ENCODE measurements at regions not wholly inside any gene's neighbourhood (a gene's known extent, or its start where the extent isn't known, plus 50 kb on each side); places are given as distances from the start of the nearest gene placed in this dataset.
A peak's percentile ranks its signal among the peaks of the same experiment; 100 is the strongest.
"Not testable (repeated sequence)": the region's sequence is repeated elsewhere in the genome, so short reads cannot be mapped to it uniquely, and the experiment has no call there.

DNA sequence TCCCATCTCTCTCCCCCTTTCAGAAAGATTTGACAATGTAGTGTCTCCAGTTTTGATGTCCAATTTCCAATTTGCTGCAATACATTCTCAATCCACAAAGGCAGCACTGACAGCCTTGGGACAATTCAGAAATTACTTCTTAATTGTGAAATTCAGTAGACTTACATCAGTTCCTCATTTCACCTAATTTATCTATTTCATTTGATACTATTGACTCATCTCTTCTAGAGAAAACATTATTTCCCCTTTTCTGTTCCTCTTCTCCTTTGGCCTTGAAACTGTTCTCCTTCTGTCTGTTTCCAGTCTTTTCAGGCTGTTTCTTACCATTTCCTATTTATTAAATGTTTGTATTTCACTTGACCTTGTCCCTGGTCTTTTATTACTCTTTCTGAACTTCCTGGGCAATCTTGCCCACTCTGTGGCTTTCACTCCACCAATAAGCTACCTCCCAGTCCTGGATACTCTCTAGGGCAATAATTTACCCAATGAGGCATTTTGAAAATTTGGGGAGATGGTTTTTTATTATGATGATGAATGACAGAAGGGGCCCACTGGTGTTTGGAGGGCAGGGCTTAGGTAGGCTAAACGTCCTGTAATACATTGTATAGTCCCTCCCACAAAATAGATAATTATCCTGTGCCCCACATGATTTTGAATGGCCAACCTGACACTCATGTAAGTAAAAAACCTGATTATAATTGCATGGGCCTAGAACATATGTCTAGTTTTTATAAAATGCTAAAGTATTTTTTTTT, 498.0 kb upstream of the BOD1L1 start:
- DNase-seq, result no peak

DNA sequence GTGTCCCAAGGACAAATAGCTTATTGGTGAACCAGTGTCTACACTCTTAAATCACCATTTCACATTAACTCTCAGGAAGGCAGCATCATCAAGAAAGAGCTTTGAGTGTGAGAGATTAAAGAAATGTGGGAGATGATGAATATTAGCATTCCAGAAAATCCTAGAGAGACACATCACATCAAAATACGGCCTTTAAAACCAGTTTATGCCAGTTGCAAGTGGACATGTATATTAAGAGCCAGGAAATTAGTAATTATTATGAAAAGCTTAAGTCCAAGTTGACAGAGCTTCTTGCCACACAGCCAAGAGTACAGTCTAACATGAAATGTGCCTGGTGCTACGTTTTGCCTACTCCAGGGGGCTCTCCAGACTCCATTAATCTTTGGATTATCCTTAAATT, 503.0 kb upstream of the BOD1L1 start:
- DNase-seq, result no peak

DNA sequence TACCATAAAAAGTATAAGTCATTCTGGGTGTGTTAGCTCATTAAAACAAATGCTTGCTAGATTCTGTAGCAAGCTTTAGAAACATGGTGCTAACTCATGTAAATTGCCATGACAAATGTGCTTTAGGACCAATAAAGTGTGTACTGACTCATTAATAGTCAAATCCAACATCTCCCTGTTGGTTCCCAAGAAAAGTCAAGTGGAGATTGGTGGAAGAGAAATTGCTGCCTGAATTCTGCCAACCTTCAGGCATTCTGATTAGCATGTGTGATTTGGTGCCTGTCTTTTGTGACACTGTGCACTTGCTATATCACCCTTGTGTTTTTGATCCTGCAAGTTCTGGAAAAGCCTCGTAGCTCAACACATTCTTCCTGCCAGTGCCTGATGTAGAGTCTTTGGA, 503.8 kb upstream of the BOD1L1 start:
- no peak for DNase-seq

DNA sequence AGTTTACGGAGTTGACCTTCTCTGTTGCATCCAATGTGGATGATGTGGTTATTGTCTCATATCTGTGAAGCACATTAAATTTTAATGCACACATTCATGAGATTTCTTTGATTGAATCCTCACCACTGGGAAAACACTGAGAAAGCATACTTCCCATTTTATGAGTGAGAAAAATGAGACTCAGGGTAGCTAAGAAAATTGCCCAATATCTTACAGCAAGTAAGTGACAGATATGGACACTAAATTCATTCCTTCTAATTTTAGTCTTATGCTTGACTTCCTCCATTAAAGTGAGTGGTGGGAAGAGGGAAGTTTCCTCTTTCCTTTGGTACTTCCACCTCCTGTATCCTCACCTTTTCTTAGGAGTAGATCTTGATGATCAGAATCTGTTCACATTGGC, 504.8 kb upstream of the BOD1L1 start:
- no peak for DNase-seq

DNA sequence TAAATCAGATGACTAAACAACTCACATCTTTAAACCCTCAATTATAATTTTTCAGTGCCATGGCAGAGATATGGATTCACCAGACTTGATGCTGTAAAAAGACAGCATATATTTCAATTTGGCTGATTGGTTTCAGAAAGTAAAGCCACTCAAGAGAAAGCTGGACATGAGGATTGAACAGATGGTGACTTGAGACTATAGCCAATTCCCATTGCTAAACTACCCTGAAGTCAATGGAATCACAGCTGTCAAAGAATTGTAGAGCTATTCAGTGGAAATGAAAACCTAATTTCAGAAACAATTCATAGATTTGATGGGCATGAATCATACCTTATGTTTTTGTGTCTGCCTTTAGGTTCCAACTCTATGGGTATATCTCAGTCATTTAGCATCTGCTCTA, 510.6 kb upstream of the BOD1L1 start:
- no peak for DNase-seq

DNA sequence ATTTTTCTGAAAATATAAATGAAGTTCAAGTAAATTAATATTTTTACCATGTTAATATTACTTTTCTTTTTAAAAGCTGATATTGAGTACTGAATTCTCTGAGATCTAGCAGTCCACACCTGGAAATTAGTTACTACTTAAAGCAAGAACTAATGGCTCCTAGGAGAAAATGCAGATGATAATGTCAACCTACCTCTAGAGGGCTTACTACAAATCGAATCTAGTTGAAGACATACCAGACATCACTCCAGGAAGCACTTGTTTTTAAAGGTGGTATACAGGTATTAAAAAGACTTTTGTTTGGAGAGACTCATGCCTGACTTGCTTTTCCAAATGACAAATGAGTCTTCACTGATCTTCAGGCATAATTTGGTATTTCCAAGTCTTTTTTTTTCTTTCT, 516.4 kb upstream of the BOD1L1 start:
- no peak for DNase-seq

DNA sequence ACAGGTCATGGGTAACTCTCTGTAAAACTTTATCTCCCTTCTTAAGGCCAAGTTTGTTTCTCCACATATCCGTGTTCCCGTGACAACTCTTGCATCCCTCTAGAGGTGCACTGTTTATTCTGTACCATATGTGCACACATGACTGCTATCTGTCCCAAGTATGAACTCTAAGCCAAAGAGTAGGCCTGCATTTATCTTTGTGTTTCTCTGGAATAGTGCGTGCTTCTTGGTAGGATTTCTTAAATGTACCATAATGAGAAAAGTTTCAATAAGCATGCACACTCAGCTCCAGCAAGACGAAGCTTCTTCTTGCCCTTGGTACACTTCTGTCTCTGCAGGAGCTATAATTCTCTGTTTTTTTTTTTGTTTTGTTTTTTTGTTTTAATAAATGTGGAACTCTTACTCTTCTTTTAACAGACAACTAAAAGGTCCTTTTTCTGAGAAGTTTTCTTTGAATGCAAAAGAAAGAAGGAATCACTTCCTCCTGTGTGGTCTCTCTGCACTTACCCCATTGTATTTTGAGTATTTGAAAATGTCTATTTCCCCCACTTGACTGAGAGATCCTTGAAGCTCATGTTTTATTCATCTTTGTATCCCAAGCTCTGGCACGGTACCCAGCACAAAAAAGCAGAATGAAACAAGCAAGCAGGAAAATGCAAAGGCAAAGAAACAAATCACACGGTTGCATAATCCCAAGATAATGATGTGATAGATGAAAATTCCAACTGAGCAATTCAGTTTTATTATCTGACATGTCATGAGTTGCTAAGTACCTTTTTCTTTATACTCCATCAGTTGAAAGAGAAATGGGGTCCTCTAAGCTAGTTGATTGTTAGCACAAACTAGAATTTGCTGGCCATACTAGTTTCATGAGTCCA, 521.9 kb upstream of the BOD1L1 start:
- no peak for DNase-seq

DNA sequence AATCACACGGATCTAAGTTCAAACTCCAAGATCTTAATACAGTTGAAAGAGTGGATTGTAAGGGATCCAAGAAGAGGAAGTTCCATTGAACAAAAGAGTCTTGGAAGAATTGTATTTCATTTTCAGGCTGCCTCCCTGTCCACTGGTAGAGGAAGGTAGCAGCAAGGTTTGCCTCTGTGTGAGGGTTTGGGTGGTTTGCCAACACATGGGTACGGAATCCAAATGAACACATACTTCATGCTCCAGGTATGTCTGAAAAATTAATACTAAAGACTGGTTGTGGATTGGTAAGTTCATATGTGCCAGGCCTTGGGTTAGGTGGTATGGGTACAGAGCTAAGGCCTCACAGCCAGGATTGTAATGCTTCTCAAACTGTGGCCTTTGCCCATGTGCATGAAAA, 523.6 kb upstream of the BOD1L1 start:
- DNase-seq, result no peak

DNA sequence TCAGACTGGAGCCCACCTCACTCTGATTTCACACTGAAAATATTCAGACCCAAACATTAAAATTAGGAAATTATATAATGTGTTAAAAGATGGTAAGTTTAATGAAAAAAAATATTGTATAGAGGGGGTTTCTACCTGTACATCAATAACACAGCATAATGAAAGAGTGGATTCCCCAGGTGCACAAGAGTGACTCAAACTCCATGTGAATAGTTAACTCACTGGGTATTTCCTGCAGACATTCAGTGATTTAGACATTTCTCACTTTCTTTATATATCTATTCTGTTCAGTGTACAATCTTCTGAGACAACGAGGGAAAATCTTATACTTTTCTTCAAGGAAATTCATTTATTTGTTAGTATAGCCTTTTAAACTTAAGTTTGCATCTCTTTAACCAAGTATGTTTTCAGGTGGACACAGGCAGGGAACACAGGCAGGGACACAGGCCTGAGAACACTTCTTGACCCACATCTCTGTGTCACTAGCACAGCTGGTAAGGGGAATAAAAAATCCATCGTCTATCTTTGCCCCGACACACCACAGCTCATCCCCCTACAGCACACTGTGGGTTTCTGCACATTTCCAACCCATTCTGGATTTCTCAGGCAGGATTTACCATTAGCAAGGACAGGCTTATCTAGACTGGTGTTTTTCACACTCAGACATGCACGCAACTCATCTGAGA, 525.5 kb upstream of the BOD1L1 start:
- DNase-seq, result no peak

DNA sequence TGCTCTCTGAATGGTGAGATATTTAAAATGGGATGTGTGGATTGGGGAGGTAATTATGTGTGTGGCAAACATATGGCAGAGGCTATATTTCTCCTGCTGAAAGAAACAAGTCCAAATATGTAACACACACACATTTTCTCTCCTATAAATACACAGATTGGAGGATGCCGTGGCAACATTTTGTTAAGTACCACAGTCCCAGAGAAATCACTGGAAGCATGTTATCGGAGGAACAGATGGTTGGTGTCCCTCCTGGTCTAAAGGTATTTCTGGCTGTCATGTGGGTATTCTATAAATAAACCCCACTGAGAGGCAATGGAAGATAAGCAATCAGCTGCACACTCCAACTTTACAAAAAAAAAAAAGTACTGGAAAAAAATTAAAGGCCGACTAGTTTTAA, 528.3 kb upstream of the BOD1L1 start:
- no peak for DNase-seq

DNA sequence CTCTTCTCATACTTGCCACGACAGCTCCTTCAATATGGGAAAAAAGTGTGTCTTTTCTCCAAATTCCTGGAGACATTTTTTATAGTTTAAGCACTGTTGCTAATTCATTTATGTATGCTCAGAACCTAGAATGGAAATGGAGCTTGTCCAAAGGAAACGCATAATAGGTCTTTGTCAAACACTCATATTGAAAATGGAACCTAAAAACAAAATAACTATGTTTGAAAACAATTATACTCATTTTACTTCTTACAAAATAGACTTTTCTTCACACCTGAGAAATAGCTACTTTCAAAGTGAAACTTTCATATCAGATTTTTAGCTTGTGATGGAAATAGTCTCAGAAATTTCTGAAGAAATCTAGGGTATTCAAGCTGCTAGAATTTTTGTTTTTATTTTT, 529.7 kb upstream of the BOD1L1 start:
- DNase-seq, result no peak

DNA sequence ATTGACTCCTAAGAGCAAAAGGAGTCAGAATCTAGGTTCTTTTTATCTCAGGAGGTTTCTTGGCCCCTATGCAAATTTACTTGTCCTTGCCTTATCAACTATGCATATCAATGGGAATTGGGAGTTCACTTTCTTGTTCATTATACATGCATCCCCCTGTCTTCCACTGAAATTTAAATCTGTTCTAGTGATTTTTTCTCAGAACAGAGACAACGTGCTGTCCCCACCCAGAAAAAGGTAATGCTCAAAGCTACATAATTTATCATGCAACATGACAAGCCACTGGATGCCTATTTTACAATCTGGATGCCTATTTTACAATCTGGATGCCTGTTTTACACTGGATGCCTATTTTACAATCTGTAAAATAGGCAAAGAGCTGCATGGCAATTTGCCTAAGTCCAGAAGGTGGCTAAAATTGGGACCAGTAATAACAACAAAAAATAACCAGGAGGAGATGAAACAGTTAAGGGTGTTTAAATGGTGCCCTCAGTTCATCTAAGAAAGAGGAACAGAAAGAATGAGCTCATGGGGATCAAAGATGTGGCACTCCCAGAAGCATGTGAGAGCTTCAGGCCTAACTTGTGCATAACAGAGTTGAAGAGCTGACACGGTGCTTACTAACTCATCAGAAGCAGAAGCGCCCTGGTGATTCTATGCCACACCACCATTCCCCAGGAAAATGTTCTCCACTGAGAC, 537.8 kb upstream of the BOD1L1 start:
- no peak for DNase-seq

DNA sequence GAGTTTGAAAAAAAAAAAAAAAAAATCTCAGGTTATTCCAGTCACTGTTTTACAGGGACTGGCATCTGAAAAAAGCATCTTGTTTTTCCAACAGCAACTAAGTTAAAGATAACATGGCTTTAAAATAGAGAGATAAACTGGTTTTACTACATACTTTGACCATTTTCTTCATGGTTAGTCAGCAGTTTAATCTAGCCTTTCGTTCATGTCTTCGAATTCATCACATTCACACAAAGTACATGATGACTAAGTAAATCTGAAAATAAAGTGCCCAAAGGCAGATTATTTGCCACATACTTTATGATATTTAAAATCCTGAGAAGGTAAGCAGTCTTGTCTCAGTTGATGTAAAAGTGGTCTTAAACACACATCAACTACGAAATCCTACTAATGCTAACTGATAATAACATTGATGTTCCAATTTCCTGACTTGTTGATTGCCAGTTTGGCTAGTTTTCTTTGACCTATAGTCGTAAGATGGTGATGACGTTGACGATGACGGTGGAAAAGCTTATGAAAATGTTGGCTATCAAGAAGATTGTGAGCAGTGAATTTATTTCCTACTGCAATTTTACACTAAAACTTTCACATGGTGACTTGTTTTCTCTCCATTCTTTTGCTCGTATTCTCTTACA, 540.5 kb upstream of the BOD1L1 start:
- no peak for DNase-seq

DNA sequence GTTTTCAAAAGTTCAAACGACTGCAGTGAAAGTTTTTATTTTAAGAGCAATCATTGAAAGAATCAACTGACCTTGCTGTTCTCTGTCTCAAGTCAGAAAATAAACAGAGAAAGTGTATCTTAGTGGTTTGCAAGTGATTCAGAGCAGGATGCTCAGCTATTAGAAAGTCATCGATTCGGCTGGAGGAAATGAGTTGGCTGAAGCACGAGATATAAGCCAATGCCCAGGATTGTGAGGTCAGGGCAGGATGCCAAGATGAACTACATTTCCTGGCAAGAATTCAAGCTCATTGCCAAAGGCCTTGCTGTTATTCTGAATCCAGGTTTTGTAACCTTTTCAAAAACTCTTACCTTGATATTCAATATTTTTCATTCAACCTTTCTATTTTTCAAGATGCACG, 541.4 kb upstream of the BOD1L1 start:
- DNase-seq, result no peak

DNA sequence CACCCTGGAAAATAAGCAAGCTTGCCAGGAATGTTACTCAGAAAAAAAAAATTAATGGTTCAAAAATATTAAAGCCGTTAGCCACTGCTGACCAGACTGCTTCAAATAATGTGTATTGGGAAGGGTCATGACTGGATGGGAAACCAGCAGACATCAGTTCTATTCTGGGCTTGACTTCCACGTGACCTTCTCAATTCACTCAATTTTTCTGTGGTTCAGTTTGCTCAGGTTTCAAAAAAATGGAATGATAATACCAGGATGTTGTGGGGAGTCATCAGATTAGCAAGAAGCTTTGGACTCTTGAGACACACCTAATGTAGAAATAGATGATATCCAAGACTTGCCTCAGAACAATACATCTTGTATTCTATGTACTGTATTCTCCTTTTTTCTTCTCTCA, 541.9 kb upstream of the BOD1L1 start:
- no peak for DNase-seq

DNA sequence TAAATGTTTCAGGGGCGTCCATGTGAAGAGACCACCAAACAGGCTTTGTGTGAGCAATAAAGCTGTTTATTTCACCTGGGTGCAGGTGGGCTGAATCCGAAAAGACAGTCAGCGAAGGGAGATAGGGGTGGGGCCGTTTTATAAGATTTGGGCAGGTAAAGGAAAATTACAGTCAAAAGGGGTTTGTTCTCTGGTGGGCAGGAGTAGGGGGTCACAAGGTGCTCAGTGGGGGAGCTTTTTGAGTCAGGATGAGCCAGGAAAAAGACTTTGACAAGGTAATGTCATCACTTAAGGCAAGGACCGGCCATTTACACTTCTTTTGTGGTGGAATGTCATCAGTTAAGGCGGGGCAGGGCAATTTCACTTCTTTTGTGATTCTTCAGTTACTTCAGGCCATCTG, 542.4 kb upstream of the BOD1L1 start:
- not testable (repeated sequence) for DNase-seq

DNA sequence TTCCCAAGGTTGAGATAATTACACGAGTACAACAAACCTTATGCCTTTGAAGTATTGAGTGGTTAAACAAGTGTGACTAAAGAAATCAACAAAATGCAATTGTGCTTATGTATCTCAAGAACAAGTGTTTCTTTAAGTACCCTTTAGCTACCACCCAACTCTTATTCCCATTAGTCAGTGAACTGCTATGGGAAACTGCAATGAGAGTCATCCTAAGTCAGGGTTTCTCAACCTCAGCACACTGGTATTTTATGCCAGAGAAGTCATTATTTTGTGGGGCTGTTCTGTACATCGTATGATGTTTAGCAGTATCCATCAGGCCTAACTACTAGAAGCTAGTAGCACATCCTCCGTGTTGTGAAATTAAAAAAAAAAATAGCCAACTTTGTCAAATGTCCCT, 549.1 kb upstream of the BOD1L1 start:
- DNase-seq, result no peak

DNA sequence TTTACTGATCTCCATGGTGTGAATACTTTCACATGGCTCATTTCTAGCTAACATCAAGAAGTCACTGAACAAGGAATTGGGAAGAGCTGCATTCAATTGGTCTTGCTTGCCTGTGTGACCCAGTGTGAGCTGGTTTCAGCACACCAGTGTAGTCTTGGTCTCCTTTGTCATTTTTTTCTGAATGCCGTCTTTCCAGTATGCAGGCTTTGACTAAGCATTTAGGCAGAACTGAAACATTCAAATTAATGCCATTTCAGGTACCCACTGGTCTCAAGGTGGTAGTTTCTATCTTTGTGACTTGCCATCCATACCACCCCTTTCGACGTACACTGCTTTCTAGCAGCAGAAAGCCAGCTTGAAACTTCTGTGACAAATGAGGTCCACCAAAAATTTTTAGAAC, 550.5 kb upstream of the BOD1L1 start:
- no peak for DNase-seq

DNA sequence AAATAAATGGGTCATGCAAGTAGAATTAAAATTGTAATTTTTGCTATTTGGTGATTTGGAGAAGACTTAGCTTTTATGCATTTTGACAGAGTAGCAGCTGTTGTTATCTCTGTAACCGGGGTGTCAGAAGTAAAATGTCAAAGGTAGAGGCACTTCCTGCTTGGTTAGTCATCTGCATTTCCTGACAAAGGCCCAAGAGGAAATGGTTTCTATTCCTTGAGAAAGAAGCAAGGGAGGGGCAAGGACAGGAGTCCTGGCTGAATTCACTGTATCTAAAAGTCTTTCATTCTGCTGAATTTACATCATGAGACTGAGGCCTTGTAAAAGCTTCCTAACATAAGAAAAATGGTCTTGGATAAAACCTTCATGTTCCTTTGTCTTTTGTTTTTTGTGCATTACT, 550.9 kb upstream of the BOD1L1 start:
- DNase-seq, result peak; percentile 5

DNA sequence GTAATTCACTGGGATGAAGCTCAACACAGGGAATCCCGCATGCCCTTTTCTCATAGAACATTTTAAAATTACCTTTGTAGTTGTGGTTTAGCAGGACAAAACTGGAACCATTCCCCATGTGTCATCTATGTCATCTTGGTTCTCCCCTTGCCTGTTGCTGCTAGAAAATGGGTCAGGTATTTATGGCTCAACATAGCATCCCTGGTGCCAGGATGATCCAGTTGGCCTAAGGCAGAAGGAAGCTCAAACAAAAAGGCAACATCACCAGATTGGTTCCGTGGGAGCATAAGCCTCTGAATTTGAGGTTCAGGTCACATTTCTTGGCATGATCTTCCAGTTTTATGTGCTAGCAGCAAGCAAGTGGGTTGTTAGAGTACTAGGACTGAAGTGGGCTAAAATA, 552.6 kb upstream of the BOD1L1 start:
- no peak for DNase-seq

DNA sequence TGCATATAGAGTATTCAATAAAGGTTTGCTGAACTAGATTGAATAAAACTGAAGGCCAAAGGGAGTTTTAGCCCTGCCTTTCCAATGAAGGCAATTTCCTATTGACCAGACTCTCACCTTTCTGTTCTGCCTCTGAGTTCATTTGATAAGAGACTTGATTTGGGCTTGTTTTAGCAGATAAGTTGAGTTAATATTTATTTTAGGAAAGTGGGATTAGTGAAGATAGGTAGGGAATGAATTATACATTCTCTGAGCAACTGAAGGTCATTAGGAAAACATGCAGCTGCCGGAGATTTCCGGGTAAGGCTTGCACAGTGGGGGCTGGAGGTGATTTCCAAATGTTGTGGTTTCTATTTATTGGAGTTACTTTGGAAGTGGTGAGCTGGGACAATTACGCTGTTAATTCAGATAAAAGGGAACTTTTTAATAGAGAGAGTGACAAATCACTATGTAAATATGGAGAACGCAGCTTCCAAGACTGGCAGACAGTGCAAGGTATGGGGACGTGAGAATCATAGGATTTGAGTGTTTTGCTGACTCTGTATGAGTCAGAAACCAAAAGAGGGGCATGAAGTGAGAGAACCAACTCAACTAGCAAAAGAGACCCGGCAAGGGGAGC, 553.6 kb upstream of the BOD1L1 start:
- DNase-seq, result no peak

DNA sequence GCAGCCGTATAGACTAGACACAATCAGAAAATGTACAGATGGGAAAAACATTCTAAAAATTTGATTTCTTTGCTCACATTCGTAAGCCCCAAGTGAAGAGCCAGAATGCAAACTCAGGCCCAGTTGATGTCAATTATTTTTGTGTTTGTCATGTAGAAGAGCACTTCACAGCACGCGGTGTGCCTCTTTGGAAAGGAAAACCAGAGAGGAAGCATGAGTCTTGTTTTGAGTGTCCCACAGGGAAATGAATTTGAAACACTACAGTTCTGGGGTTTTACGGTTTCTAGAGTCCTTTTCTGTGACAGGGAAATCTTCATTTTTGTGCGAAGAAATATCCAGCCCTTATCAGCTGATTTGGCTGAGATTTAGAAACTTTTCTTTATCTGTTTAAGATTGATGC, 554.6 kb upstream of the BOD1L1 start:
- DNase-seq, result no peak

All from CD4-positive, alpha-beta T cell treated with Interleukin-6 for 4 hours (primary cell).